BJ (cell line): ENCODE measurements at regions not wholly inside any gene's neighbourhood (a gene's known extent, or its start where the extent isn't known, plus 50 kb on each side); places are given as distances from the start of the nearest gene placed in this dataset.

Experiments used
- CTCF ChIA-PET: fragments of 350-600 bp; formaldehyde crosslinking; extraction: SDS; loops from one replicate; lab custom pipeline; 2021; ENCODE audit warnings: antibody characterized with exemption, inconsistent platforms; lab: Yijun Ruan, JAX
- POLR2A ChIA-PET: fragments of 300-600 bp; sonication (Branson Sonifier 250); formaldehyde crosslinking; extraction: SDS; loops from one replicate; lab custom pipeline; 2021; ENCODE audit warnings: antibody characterized with exemption; lab: Charles Lee
- DNase-seq: peaks from one replicate; pipeline ENCODE4 v3.0.0-alpha.2; 2011; ENCODE audit warnings: low read depth
- H3K27me3 ChIP-seq: 2 replicates; pipeline ENCODE4 v1.6.0; 2011; ENCODE audit warnings: low read length; ENCODE audit not compliant: control insufficient read depth, insufficient read depth
- H3K36me3 ChIP-seq: 2 replicates; pipeline ENCODE4 v1.5.1; 2011; ENCODE audit warnings: low read length; ENCODE audit not compliant: control insufficient read depth, insufficient read depth
- H3K4me3 ChIP-seq: 2 replicates; pipeline ENCODE4 v1.5.1; 2011; ENCODE audit warnings: low read depth, mild to moderate bottlenecking, control low read depth, low read length
- CTCF ChIP-seq: IDR thresholded peaks from 2 replicates; pipeline ENCODE4 v1.5.1; 2011; ENCODE audit warnings: low read depth, mild to moderate bottlenecking, control low read depth, inconsistent platforms, low read length, moderate library complexity; ENCODE audit not compliant: insufficient read depth

- Histone ChIP-seq H3K4me3 (no peak overlapping the region), H3K36me3 (no peaks in the 10 kb centered on the region), H3K27me3 (no peaks in the 10 kb centered on the region)
- CTCF ChIA-PET = no interaction called here
- DNase-seq = no peak
- no peak for TF ChIP-seq CTCF
- POLR2A ChIA-PET = no interaction called here
Observed at GRCh38 chr2:147546109-147546508, 298.7 kb upstream of the ACVR2A start.

- no peak for DNase-seq
- TF ChIP-seq CTCF = no peak
- POLR2A ChIA-PET = interaction anchor here (0.6 kb wide), 1 partner anchor 11 kb away, joined by 4 read pairs; no protein-coding TSS in a partner anchor
- Histone ChIP-seq H3K27me3 (no peaks in the 10 kb centered on the region), H3K4me3 (no peak overlapping the region), H3K36me3 (no peaks in the 10 kb centered on the region)
- CTCF ChIA-PET = no interaction called here
Observed at GRCh38 chr2:147543056-147543455, 301.8 kb upstream of the ACVR2A start.

DNA sequence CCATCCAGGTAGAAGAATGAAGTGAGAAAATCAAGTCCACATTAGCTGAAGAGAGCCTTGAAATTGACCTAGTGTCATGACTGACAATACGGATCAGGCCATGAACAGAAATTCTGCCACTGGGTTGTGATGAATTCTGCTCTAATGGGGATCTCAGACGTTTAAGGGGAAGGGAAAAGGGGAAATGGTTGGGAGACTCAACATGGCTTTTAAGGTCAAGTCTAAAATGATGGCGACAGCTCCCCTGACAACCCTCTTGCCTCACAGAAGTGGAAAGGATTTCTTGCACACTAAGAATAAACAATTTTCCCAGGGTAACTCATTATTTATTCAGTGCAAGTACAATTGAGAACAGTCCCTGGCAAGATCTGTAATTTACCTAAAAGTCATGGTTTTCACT is 302.5 kb upstream of the ACVR2A start:
- POLR2A ChIA-PET = interaction anchor here (0.6 kb wide), 1 partner anchor 10 kb away, joined by 4 read pairs; no protein-coding TSS in a partner anchor
- no peak for DNase-seq
- no peaks in the 10 kb centered on the region for H3K27me3 ChIP-seq
- H3K4me3 ChIP-seq = no peak overlapping the region
- TF ChIP-seq CTCF = no peak
- no peaks in the 10 kb centered on the region for H3K36me3 ChIP-seq
- CTCF ChIA-PET = no interaction called here

DNA sequence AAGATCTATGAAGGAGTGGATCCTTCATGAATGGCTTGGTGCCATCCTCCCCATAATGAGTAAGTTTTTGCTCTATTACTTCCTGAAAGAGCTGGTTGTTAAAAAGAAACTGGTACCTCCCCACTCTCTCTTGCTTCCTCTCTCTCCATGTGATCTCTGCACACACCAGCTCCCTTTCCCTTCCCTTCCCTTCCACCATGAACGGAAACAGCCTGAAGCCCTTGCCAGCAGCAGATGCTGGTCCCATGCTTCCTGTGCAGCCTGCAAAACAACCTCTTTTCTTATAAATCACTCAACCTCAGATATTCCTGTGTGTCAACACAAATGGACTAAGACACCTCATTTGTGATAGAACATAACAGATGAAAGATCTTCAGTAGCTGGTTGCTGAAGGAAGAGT is 303.5 kb upstream of the ACVR2A start:
- Histone ChIP-seq H3K27me3 (no peaks in the 10 kb centered on the region), H3K36me3 (no peaks in the 10 kb centered on the region), H3K4me3 (no peak overlapping the region)
- ChIA-PET POLR2A (no interaction called here), CTCF (no interaction called here)
- DNase-seq = no peak
- TF ChIP-seq CTCF = no peak

GRCh38 chr2:147538821-147539220 is 306.0 kb upstream of the ACVR2A start:
- DNase-seq = no peak
- no peak for TF ChIP-seq CTCF
- Histone ChIP-seq H3K4me3 (no peak overlapping the region), H3K36me3 (no peaks in the 10 kb centered on the region), H3K27me3 (no peaks in the 10 kb centered on the region)
- ChIA-PET POLR2A (no interaction called here), CTCF (interaction anchor here (1.1 kb wide), 1 partner anchor 372 kb away, joined by 3 read pairs; no protein-coding TSS in a partner anchor)
